NCI-H82 (cell line): ENCODE measurements at regions not wholly inside any gene's neighbourhood (a gene's known extent, or its start where the extent isn't known, plus 50 kb on each side); places are given as distances from the start of the nearest gene placed in this dataset.

Experiments
- DNase-seq: peaks from one replicate; lab custom pipeline; 2025; lab: John Stamatoyannopoulos, UW

DNA sequence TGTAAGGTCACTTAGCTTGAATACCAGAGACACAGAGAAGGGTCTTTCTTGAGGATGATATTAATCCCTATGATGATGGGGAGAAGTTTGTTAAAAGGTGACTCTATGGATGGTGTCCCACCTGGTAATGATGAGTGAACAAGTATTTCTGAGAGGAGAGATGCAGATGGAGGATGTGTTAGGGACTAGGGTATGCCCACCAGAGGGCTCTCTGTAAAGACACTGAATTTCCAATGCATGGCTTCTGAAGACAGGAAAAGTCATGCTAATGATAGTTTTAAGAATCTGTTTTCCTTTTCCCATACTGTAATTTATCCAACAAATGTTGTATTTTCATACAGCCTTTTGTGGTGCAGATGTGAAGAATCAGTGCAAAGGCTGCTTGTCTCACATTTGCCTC is 1250.9 kb upstream of the CELF2 start:
- no peak for DNase-seq

GRCh38 chr10:9781666-9782065 is 1236.0 kb upstream of the CELF2 start:
- DNase-seq: no peak

DNA sequence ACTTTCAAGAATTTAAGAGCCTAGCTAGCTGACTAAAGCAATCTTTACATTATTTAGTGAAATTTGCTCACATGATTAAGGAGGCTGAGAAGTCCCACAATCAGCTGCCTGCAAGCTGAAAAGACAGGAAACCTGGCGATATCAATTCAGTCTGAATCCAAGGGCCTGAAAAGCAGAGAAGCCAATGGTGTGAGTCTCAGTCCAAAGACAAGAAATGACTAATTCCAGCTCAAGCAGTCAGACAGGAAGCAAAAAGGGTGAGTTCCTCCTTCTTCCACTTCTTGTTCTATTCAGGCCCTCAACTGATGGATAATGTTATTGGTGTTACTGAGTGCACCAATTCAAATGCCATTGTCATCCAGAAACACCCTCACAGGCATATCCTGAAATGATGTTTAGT is 1231.6 kb upstream of the CELF2 start:
- DNase-seq: no peak

GRCh38 chr10:9786576-9786975 is 1231.1 kb upstream of the CELF2 start:
- no peak for DNase-seq

DNA sequence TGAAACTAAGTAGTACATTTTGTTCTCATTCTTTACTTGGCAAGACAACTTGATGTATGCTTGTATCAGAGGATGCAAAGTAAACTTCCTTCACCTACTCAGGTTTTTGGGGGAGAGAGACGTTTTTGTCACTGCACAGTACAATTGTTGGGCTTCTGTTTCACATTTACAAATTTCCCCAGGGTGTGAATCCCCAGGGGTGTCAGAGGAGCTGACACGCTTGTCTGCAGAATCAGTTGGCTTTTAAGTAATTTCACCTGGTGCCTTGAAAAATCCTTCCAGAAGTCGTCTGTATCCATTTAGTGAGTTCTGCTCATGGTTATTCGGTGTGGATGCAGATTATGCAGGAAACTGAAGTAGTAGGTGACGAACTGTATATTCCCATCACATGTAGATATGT is 1227.7 kb upstream of the CELF2 start:
- DNase-seq: no peak

DNA sequence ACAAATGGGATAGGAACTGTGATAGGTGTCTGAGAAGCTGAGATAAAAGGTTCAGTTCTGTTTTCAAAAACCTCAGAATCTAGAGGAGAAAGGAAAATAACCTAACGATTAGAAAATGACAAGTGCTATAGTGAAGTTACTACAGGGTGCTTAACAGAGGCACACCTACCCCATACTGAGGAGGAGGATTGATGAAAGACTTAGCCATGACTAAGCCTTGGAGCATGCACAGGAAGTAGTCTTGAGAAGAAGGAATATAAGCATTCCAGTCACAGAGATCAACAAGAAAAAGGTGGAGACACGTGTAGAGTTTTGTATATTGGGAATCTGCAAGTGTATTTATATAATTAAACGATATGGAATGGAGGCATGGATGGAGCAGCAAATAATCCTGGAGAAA is 1225.5 kb upstream of the CELF2 start:
- DNase-seq: no peak

DNA sequence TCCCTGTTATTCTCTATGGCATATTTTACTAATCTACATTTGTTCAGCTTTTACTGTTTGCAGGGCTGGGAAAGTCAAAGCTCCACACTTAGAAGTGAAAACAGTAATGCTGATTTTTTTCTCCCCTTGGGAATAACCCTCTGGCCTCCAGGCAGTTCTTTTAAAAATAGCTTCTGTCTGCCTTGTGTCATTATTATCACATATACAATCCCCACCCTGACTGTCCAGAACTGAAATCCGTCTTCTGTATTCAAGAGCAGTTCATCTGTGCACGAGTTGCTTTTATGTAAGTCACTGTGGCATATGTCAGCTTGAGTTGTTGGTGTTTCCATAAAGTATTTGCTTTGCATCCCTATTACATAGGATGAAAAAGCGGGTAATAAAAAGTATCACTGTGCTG is 1221.1 kb upstream of the CELF2 start:
- no peak for DNase-seq

- DNase-seq: no peak
These were observed 1217.7 kb upstream of the CELF2 start for GRCh38 chr10:9800011-9800410.

DNA sequence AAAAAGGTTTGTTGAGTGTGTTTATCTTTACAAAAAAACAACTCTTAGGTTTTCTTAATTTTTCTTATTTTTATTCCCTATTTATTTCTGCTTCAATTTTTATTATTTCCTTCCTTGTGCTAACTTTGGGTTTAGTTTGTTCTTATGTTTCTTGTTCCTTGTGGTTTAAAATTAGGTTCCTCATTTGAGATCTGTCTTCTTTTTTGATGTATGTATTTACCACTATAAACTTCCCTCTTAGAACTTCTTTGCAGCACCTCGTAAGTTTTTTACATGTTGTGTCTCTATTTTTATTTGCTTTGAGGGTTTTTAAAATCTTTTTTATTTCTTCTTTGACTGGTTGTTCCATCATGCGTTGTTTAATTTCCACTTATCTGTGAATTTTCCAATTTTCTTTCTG is 1217.1 kb upstream of the CELF2 start:
- no peak for DNase-seq

DNA sequence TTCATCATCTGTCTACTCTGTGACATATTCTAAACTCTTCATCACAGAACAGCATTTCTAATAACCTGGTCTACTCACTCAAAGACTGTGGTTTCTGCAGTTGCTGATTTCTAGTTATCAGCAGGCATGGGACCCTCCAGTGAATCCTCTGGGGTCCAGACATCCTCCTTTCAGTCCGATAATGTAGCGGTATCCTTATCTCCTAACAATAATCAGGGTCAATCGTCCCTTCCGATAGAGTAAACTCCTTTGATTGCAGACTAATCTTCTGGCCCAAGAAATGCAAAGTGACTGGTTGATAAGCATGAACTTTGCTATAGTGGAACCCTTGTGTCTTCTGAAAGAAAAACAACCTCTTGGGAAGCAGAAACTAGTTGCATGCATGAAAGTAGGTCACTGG is 1209.8 kb upstream of the CELF2 start:
- DNase-seq: no peak

GRCh38 chr10:9811601-9812000 is 1206.1 kb upstream of the CELF2 start:
- no peak for DNase-seq

GRCh38 chr10:9814285-9814864 is 1203.3 kb upstream of the CELF2 start:
- DNase-seq: no peak

- DNase-seq: no peak
These were observed 1197.7 kb upstream of the CELF2 start for GRCh38 chr10:9819756-9820494.

DNA sequence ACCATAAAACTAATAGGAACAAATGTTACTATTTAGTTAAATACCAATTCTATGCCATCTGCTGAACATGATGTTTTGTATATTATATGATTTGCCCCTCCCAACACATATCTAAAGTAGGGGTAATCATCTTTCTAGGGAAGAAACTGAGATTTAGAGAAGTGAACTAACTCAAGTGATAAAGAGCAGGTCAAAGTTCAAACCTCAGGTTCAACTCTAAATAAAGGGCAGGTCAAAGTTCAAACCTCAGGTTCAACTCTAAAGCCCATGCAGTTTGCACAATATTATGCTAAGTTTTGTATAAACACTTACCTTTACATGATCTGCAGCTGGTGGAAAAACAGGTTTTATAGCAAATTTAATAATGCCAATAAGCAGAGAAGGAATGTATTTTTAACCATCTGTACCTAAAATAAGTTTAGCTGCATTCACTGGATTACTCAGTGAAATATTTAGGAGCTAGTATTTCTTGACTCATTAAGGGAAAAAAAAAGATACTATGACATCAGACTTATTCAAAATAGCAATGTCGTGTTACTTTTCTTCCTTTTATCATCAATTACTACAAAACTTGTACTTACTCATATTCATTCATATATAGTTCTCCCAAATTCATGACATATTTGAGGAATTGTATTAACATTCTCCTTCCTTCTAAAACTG is 1194.3 kb upstream of the CELF2 start:
- no peak for DNase-seq

DNA sequence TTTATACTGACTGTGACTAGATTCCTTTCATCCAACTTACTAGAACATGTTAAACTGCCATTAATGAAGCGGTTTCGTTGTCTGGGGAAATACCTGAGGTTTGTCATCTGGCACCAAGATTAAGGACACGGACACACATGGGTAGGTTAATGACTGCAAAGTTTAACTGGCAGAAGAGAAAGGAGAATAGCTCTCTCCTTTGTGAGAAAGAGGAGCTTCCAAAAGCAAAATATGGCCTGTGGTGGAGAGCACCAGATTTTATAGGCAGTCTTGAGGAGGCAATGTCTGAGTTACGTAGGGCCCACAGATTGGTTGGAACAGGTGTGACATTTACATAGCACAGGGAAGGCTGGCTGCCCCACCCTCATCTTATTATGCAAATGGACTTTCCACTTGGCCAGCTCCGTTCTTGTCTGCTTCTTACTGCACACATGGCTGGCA is 1193.0 kb upstream of the CELF2 start:
- DNase-seq: peak; percentile 48

DNA sequence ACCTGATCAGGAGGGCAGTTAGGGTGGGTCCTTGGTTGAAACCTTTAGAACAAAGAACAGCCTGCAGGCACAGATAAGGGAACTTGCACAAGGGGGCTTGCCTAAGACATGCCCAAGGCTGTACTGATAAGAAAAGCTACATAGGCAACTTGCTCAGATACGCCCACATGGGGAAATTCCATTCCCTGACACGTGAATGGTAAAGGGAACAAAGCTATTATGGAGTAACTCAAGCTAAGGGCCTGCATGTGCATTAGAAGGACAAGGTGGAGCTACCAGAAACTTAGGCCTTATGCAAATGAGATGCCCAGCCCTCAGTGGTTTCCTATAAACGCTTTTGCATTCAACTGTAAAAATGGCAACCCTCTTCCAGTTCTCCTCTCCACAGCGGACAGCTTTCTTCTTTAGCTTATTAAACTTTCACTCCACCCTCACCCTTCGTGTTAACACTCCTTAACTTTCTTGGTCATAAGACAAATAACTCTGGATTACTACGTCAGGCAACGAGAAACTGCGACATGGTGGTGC is 1192.1 kb upstream of the CELF2 start:
- DNase-seq: no peak

- no peak for DNase-seq
These were observed 1189.6 kb upstream of the CELF2 start for GRCh38 chr10:9828110-9828509.

DNA sequence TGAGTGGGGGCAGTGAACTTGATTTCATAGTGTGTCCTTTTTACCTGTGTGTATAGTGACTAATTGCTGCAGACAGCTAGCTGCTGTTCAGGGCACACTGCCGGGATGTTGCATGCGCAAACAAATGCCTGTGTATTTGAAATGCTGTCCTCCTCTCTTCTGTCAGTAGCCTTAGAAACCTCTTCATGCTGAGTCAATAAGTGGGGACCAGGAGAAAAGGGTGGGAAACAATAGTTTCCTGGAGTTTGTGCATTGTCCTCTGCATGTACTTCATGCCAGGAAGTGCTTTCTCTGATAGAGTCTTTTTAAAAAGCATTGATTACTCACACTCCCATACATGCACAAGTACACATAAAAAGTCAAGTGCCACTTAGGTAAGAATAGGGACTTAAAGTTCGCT is 1183.7 kb upstream of the CELF2 start:
- no peak for DNase-seq

DNA sequence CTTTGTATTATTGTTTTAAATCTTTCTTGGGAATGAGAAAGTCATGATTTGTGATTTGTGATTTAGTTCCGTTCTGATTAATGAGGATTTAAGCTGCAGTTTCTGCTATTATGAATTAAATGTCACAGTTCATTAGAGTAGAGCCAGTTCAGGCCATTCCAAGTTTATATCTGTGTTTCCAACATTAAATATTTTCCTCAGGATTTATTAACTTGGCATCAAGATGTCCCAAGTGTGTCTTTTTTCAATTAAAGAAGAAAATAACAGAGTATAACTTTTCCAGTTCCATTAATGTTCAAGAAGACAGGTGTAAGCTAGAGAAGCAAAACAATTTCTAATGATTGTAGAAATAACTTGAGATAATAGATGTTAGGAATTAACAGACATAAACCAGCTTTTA is 1183.2 kb upstream of the CELF2 start:
- no peak for DNase-seq

- DNase-seq: no peak
These were observed 1172.6 kb upstream of the CELF2 start for GRCh38 chr10:9845075-9845474.

DNA sequence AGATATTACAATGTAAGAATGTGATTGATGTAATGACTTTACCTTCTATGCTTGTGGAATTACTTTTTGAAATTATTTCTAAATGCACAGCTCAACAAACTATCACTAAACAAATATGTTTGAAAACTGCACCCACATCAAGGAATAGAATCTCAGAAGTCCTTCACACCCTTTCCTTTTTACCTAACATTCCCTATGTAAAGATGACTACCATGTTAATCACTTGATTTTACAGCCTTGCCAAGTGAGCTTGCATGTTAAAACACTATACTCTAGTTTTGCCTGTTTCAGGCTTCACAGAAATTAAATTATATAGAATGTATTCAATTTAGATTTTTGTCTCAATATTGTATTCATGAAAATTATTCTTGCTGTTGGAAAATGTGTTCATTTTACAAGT is 1169.4 kb upstream of the CELF2 start:
- no peak for DNase-seq

DNA sequence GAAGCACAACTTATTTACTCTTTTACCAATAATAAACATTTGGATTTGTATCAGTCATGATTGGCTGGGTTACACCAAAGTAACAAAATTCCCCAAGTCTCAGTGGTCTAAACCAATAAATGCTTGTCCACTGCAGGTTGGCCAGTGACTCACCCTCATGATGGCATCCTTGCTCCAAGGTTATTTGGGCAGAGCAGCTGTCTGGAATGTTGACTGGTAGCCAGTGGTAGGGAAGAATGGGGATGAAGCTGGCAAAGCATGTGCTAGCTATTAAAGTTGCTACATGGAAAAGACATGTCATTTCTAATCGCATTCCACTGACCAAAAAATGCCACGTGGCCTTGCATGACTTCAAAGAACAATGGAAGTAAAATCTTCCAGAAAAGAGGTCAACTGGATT is 1168.7 kb upstream of the CELF2 start:
- no peak for DNase-seq

DNA sequence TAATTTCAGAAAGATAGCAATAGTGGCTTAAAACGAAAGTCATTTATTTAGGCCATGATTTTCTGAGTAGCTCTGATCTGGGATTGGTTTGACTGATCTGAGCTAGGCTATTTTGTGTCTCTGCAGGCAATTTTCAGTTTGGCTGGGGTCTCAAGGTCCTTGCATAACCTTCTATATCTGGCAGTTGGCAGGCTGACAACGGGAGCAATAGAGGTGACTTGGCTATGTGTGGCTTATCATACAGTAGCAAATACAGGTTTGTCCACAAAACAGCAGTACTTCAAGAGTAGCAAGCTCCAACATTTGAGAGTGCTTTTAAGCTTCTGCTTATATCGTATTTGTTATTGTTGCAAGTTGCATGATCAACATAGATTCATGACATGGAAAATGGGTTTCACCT is 1167.3 kb upstream of the CELF2 start:
- DNase-seq: no peak
